K562 (cell line): ENCODE measurements at regions not wholly inside any gene's neighbourhood (a gene's known extent, or its start where the extent isn't known, plus 50 kb on each side); places are given as distances from the start of the nearest gene placed in this dataset.

ENCODE experiments used
- ATAC-seq: fragments of 200-7000 bp; cut with Tn5 transposase; 3 replicates; pipeline ENCODE4 v1.9.1; 2020; ENCODE audit warnings: moderate library complexity
- BruUV-seq: library from RNA; stranded (reverse); fragments of 400-500 nt; replicated peaks from 2 replicates; lab custom pipeline; 2021; lab: Mats Ljungman, UMichigan
- CTCF ChIA-PET: fragments of 300-600 bp; formaldehyde crosslinking; extraction: SDS; loops from one replicate; lab custom pipeline; 2021; ENCODE audit warnings: low intra/inter-chr PET ratio; lab: Yijun Ruan, JAX
- POLR2A ChIA-PET: fragments of 300-600, 350-650 bp; sonication (Branson Sonifier 250); formaldehyde crosslinking; extraction: SDS; loops from one replicate; lab custom pipeline; 2021; ENCODE audit warnings: antibody characterized with exemption, inconsistent platforms; lab: Yijun Ruan, JAX
- DNase-seq, 4 experiments: peaks; one replicate each; pipeline versions ENCODE4 v3.0.0 to v3.0.0-alpha.2; 2011 to 2018; ENCODE audit warnings: low spot score in 3 of 4, mixed read lengths in 3 of 4; ENCODE audit errors: extremely low read depth in 1 of 4
- FAIRE-seq: peaks from 2 replicates; lab custom pipeline; 2011; peaks lifted over from hg19 to GRCh38; lab: Jason Lieb, UNC
- H2AFZ ChIP-seq: 2 replicates; pipeline ENCODE4 v1.6.0; 2011; ENCODE audit warnings: low read depth, low read length, control low read depth, inconsistent platforms
- H3K27ac ChIP-seq: fragments of 200-600 bp; 3 replicates; pipeline ENCODE4 v1.8.0; 2011; ENCODE audit warnings: low read depth, mild to moderate bottlenecking, control low read depth, inconsistent platforms, low read length, moderate library complexity, mixed read lengths; ENCODE audit errors: extremely low read depth
- H3K27me3 ChIP-seq, 2 experiments: fragments of 300-600 bp in 1 of 2; 2 replicates in 1 of 2; 3 replicates in 1 of 2; pipeline versions ENCODE4 v1.6.0 to v1.8.0; 2011; ENCODE audit warnings: inconsistent platforms in 2 of 2, low read length in 2 of 2, mild to moderate bottlenecking in 1 of 2, mixed read lengths in 1 of 2, moderate library complexity in 1 of 2; ENCODE audit not compliant: control insufficient read depth in 2 of 2, insufficient read depth in 2 of 2
- H3K36me3 ChIP-seq: fragments of 300-600 bp; 3 replicates; pipeline ENCODE4 v1.8.0; 2011; ENCODE audit warnings: mild to moderate bottlenecking, low read length, inconsistent platforms; ENCODE audit not compliant: control insufficient read depth, insufficient read depth
- H3K4me1 ChIP-seq, 2 experiments: fragments of 200-600 bp in 1 of 2; replicated peaks in 1 of 2; 2 replicates in 1 of 2; 3 replicates in 1 of 2; pipeline versions ENCODE4 v1.5.1 to v1.8.0; 2011; ENCODE audit warnings: inconsistent platforms in 2 of 2, low read length in 2 of 2, mild to moderate bottlenecking in 1 of 2, mixed read lengths in 1 of 2, moderate library complexity in 1 of 2; ENCODE audit not compliant: control insufficient read depth in 2 of 2, insufficient read depth in 2 of 2
- H3K4me2 ChIP-seq: 2 replicates; pipeline ENCODE4 v1.6.1; 2011; ENCODE audit warnings: low read length, control low read depth, inconsistent platforms, mixed read lengths; ENCODE audit not compliant: insufficient read depth
- H3K4me3 ChIP-seq: fragments of 200-600 bp; sonication (generic), shearing (Covaris generic); 2 replicates; pipeline ENCODE4 v1.5.1; 2016; ENCODE audit warnings: control low read depth, inconsistent platforms
- H3K79me2 ChIP-seq: fragments of 200-600 bp; 3 replicates; pipeline ENCODE4 v1.8.0; 2011; ENCODE audit warnings: low read length, inconsistent platforms; ENCODE audit not compliant: control insufficient read depth, insufficient read depth
- H3K9ac ChIP-seq, 2 experiments: 2 replicates each; pipeline versions ENCODE4 v1.6.0 to v1.6.1; 2011; ENCODE audit warnings: low read depth in 2 of 2, low read length in 2 of 2, control low read depth in 1 of 2, inconsistent platforms in 1 of 2, mild to moderate bottlenecking in 1 of 2, mixed read lengths in 1 of 2; ENCODE audit not compliant: insufficient read depth in 1 of 2
- H3K9me1 ChIP-seq: one replicate; pipeline ENCODE4 v1.6.0; 2011; ENCODE audit warnings: inconsistent platforms, mild to moderate bottlenecking, low read length, moderate library complexity; ENCODE audit not compliant: control insufficient read depth, insufficient read depth
- H3K9me3 ChIP-seq: replicated peaks from 2 replicates; pipeline ENCODE4 v1.5.1; 2011; ENCODE audit warnings: low read depth, low read length, inconsistent platforms; ENCODE audit not compliant: control insufficient read depth, insufficient read depth
- H4K20me1 ChIP-seq: replicated peaks from 2 replicates; pipeline ENCODE4 v1.6.1; 2011; ENCODE audit warnings: low read length, inconsistent platforms, mixed read lengths; ENCODE audit not compliant: control insufficient read depth, insufficient read depth
- MTA3 ChIP-seq: fragments of 450-650 bp; formaldehyde crosslinking; IDR thresholded peaks from 2 replicates; pipeline ENCODE4 v1.6.1; 2017; ENCODE audit warnings: mild to moderate bottlenecking, borderline replicate concordance
- U2AF2 ChIP-seq: fragments of 200-400 bp; formaldehyde crosslinking; optimal IDR thresholded peaks from 2 replicates; pipeline ENCODE3; 2017; ENCODE audit warnings: low read depth, mild to moderate bottlenecking, low read length
- ZKSCAN3 ChIP-seq: fragments of 250-450 bp; sonication (Bioruptor Pico); IDR thresholded peaks from 2 replicates; pipeline ENCODE4 v1.4.0; 2020
- ZNF224 ChIP-seq: sonication (generic); formaldehyde crosslinking; IDR thresholded peaks from 2 replicates; pipeline ENCODE4 v1.8.0; 2022; ENCODE audit warnings: mild to moderate bottlenecking, missing genetic modification reagents
- ZNF384 ChIP-seq: IDR thresholded peaks from 2 replicates; pipeline ENCODE4 v1.6.1; 2012; ENCODE audit warnings: low read depth, low read length, improper control_type of control experiment
- WGBS: fragments of 100-300 bp; shearing (Covaris generic); methylation state at CpG from one replicate; pipeline ENCODE4 v1.1.6; 2016; ENCODE audit warnings: low coverage, mixed read lengths; ENCODE audit not compliant: insufficient coverage; ENCODE audit errors: missing lambda C conversion rate; 5-methylcytosine and 5-hydroxymethylcytosine counted together
- in situ Hi-C: fragments of 300-500 bp; cut with MboI; formaldehyde crosslinking; loops from 4 replicates; pipeline ENCODE4 v1.15.0; 2018; ENCODE audit warnings: inconsistent platforms, mixed read lengths
- intact Hi-C: fragments of 100-400 bp; cut with micrococcal nuclease; formaldehyde crosslinking; loops from 2 replicates; pipeline ENCODE4 v1.14.2; 2022
- TF ChIP-seq, protein P1 (sequence below): sonication (generic); formaldehyde crosslinking; IDR thresholded peaks from 2 replicates; pipeline ENCODE4 v1.8.0; 2022; ENCODE audit warnings: mild to moderate bottlenecking, low read depth, missing genetic modification reagents
- TF ChIP-seq, protein P2 (sequence below): IDR thresholded peaks from 2 replicates; pipeline ENCODE4 v1.6.1; 2011; ENCODE audit warnings: borderline replicate concordance, low read depth, mild to moderate bottlenecking, moderate library complexity, low read length; ENCODE audit not compliant: insufficient read depth, poor library complexity, severe bottlenecking

DNA sequence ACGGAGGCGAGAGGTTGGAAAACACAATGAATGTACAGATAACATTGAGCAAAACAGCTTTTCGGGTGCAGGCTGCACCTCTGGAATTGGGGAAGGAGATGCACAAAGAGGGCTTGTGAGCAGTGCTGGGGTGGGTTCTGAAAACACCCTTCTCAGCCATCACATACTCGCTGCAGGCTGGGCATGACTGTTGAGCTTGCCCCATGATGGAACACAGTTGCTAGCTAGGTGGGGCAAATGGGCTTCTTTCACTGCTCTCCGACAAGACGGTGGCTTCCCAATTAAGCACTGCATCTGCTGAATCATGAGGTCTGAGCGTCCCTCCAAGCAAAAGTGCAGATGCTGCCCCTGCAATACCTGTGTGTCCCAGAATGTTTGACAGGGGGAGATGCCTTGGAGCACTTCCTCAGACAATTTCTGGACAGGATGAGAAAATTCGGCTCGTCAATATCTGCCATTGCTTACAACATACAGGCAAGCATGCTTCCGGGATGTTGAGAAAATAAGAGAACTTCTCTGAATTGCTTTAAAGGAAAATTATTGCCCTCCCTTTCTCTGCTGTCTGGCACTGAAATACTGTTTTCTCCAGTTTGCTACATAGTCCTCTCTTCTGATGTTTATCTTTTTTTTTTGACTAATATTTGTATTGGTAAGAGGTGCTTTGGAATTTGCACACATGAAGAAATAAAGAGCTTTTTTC lies 77.3 kb upstream of the SH3BP4 start:
- H4K20me1 ChIP-seq: no peaks in the 10 kb centered on the region
- CTCF ChIA-PET: no interaction called here
- H3K79me2 ChIP-seq: no peaks in the 10 kb centered on the region
- no peaks in the 10 kb centered on the region for H3K9me1 ChIP-seq
- no peak for FAIRE-seq
- H3K9ac ChIP-seq: no peak overlapping the region
- in situ Hi-C loops (no loop called here), intact Hi-C loops (no loop called here)
- no peak overlapping the region for H3K27ac ChIP-seq
- H3K9me3 ChIP-seq: no peaks in the 10 kb centered on the region
- H3K4me1 ChIP-seq: no peaks in the 10 kb centered on the region
- H3K36me3 ChIP-seq: no peaks in the 10 kb centered on the region
- TF ChIP-seq ZNF224 (CRISPR knock-in tag): no peak
- TF ChIP-seq, protein P1, sequence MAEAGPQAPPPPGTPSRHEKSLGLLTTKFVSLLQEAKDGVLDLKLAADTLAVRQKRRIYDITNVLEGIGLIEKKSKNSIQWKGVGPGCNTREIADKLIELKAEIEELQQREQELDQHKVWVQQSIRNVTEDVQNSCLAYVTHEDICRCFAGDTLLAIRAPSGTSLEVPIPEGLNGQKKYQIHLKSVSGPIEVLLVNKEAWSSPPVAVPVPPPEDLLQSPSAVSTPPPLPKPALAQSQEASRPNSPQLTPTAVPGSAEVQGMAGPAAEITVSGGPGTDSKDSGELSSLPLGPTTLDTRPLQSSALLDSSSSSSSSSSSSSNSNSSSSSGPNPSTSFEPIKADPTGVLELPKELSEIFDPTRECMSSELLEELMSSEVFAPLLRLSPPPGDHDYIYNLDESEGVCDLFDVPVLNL (CRISPR knock-in tag): no peak
- no peak for TF ChIP-seq U2AF2
- TF ChIP-seq ZNF384: no peak
- TF ChIP-seq ZKSCAN3: no peak
- TF ChIP-seq, protein P2, sequence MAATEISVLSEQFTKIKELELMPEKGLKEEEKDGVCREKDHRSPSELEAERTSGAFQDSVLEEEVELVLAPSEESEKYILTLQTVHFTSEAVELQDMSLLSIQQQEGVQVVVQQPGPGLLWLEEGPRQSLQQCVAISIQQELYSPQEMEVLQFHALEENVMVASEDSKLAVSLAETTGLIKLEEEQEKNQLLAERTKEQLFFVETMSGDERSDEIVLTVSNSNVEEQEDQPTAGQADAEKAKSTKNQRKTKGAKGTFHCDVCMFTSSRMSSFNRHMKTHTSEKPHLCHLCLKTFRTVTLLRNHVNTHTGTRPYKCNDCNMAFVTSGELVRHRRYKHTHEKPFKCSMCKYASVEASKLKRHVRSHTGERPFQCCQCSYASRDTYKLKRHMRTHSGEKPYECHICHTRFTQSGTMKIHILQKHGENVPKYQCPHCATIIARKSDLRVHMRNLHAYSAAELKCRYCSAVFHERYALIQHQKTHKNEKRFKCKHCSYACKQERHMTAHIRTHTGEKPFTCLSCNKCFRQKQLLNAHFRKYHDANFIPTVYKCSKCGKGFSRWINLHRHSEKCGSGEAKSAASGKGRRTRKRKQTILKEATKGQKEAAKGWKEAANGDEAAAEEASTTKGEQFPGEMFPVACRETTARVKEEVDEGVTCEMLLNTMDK: no peak
- no peak for TF ChIP-seq MTA3
- POLR2A ChIA-PET: interaction anchor here (0.6 kb wide), 1 partner anchor 1664 kb away, joined by 3 read pairs; no protein-coding TSS in a partner anchor
- H2AFZ ChIP-seq: no peak overlapping the region
- H3K4me2 ChIP-seq: no peak overlapping the region
- no peak for ATAC-seq
- BruUV-seq: no TSS peak
- H3K4me3 ChIP-seq: no peak overlapping the region
- no peak for DNase-seq
- 1% methylated on average over 8 of the region's 10 CpGs for WGBS
- H3K27me3 ChIP-seq: no peaks in the 10 kb centered on the region
